ENCODE measurements at regions not wholly inside any gene's neighbourhood (a gene's known extent, or its start where the extent isn't known, plus 50 kb on each side); places are given as distances from the start of the nearest gene placed in this dataset.

- CTCF ChIA-PET, result no interaction called here
- no peaks in the 10 kb centered on the region for H3K4me1 Mint-ChIP-seq (ENCODE audit: low read depth)
- ATAC-seq (no peak), DNase-seq (no peak)
- intact Hi-C loops (cut with micrococcal nuclease), result no loop called here
- H3K36me3 Mint-ChIP-seq (ENCODE audit: low read depth), result no peaks in the 10 kb centered on the region
- H3K4me3 Mint-ChIP-seq, result no peak overlapping the region
- peaks cover 4% of the 10 kb centered on the region for H3K9me3 Mint-ChIP-seq
- TF ChIP-seq CTCF (IDR thresholded peaks at IDR 0.05), result no peak
- H3K27ac Mint-ChIP-seq, result no peak overlapping the region
- H3K27me3 Mint-ChIP-seq, result no peaks in the 10 kb centered on the region
- POLR2A ChIA-PET, result no interaction called here
These were observed 480.0 kb downstream of the LRRIQ3 start for GRCh38 chr1:73717976-73718375.

- TF ChIP-seq CTCF (IDR thresholded peaks at IDR 0.05), result no peak
- Mint-ChIP-seq H3K4me3 (no peak overlapping the region), H3K27me3 (no peaks in the 10 kb centered on the region), H3K27ac (no peak overlapping the region), H3K36me3 (ENCODE audit: low read depth) (no peaks in the 10 kb centered on the region), H3K9me3 (peaks cover 2% of the 10 kb centered on the region), H3K4me1 (ENCODE audit: low read depth) (no peaks in the 10 kb centered on the region)
- POLR2A ChIA-PET, result no interaction called here
- intact Hi-C loops (cut with micrococcal nuclease), result no loop called here
- DNase-seq (no peak), ATAC-seq (no peak)
- CTCF ChIA-PET, result no interaction called here
These were observed 486.9 kb downstream of the LRRIQ3 start for GRCh38 chr1:73711089-73711488.

- no peak for DNase-seq
- no peaks in the 10 kb centered on the region for H3K36me3 Mint-ChIP-seq (ENCODE audit: low read depth)
- H3K27ac Mint-ChIP-seq, result no peak overlapping the region
- H3K27me3 Mint-ChIP-seq, result no peaks in the 10 kb centered on the region
- no peak for TF ChIP-seq CTCF (IDR thresholded peaks at IDR 0.05)
- POLR2A ChIA-PET, result no interaction called here
- no peak overlapping the region for H3K4me3 Mint-ChIP-seq
- no peaks in the 10 kb centered on the region for H3K4me1 Mint-ChIP-seq (ENCODE audit: low read depth)
- CTCF ChIA-PET, result no interaction called here
- intact Hi-C loops (cut with micrococcal nuclease), result no loop called here
- peaks cover 2% of the 10 kb centered on the region for H3K9me3 Mint-ChIP-seq
- no peak for ATAC-seq
These were observed 496.1 kb downstream of the LRRIQ3 start for GRCh38 chr1:73701826-73702225.

- no peak for TF ChIP-seq CTCF (IDR thresholded peaks at IDR 0.05)
- no peak for ATAC-seq
- DNase-seq, result no peak
- no peaks in the 10 kb centered on the region for H3K4me1 Mint-ChIP-seq (ENCODE audit: low read depth)
- H3K36me3 Mint-ChIP-seq (ENCODE audit: low read depth), result no peaks in the 10 kb centered on the region
- intact Hi-C loops (cut with micrococcal nuclease), result no loop called here
- CTCF ChIA-PET, result no interaction called here
- POLR2A ChIA-PET, result no interaction called here
- peaks cover 4% of the 10 kb centered on the region for H3K9me3 Mint-ChIP-seq
- H3K27me3 Mint-ChIP-seq, result no peaks in the 10 kb centered on the region
- no peak overlapping the region for H3K4me3 Mint-ChIP-seq
- no peak overlapping the region for H3K27ac Mint-ChIP-seq
These were observed 521.8 kb downstream of the LRRIQ3 start for GRCh38 chr1:73676186-73676585.

- H3K4me1 Mint-ChIP-seq (ENCODE audit: low read depth), result no peaks in the 10 kb centered on the region
- no peaks in the 10 kb centered on the region for H3K36me3 Mint-ChIP-seq (ENCODE audit: low read depth)
- DNase-seq, result no peak
- peaks cover 4% of the 10 kb centered on the region for H3K9me3 Mint-ChIP-seq
- ChIA-PET CTCF (interaction anchor here (0.8 to 1.5 kb wide), 4 partner anchors 16 to 1052 kb away, joined by 3 to 4 read pairs (median 3); no protein-coding TSS in a partner anchor), POLR2A (no interaction called here)
- TF ChIP-seq CTCF (IDR thresholded peaks at IDR 0.05), result peak; percentile 48
- no peak for ATAC-seq
- no peak overlapping the region for H3K4me3 Mint-ChIP-seq
- H3K27ac Mint-ChIP-seq, result no peak overlapping the region
- no peaks in the 10 kb centered on the region for H3K27me3 Mint-ChIP-seq
- intact Hi-C loops (cut with micrococcal nuclease), result no loop called here
These were observed 522.9 kb downstream of the LRRIQ3 start for GRCh38 chr1:73674945-73675561.

Data from activated CD8-positive, alpha-beta T cell treated with anti-CD3 and anti-CD28 coated beads for 36 hours (primary cell).